ENCODE measurements at regions not wholly inside any gene's neighbourhood (a gene's known extent, or its start where the extent isn't known, plus 50 kb on each side); places are given as distances from the start of the nearest gene placed in this dataset.
"Not testable (repeated sequence)": the region's sequence is repeated elsewhere in the genome, so short reads cannot be mapped to it uniquely, and the experiment has no call there.

GRCh38 chr14:19169561-19170362 is 202.5 kb downstream of the POTEM start:
- not testable (repeated sequence) for DNase-seq (ENCODE audit: low read depth)

- DNase-seq (ENCODE audit: low read depth), result not testable (repeated sequence)
Measured at GRCh38 chr14:19172745-19173144, 205.5 kb downstream of the POTEM start.

- DNase-seq (ENCODE audit: low read depth), result not testable (repeated sequence)
Measured at GRCh38 chr14:19173188-19173587, 206.0 kb downstream of the POTEM start.

GRCh38 chr14:19177435-19177834 is 210.2 kb downstream of the POTEM start:
- DNase-seq (ENCODE audit: low read depth), result not testable (repeated sequence)

GRCh38 chr14:19180297-19180696 is 213.1 kb downstream of the POTEM start:
- DNase-seq (ENCODE audit: low read depth), result not testable (repeated sequence)

GRCh38 chr14:19180881-19181280 is 213.6 kb downstream of the POTEM start:
- not testable (repeated sequence) for DNase-seq (ENCODE audit: low read depth)

GRCh38 chr14:19195146-19195545 is 227.9 kb downstream of the POTEM start:
- not testable (repeated sequence) for DNase-seq (ENCODE audit: low read depth)

GRCh38 chr14:19197488-19198234 is 230.4 kb downstream of the POTEM start:
- DNase-seq (ENCODE audit: low read depth), result not testable (repeated sequence)

- DNase-seq (ENCODE audit: low read depth), result not testable (repeated sequence)
Measured at GRCh38 chr14:19198341-19198740, 231.1 kb downstream of the POTEM start.

GRCh38 chr14:19201394-19202052 is 232.6 kb downstream of the POTEG start:
- not testable (repeated sequence) for DNase-seq (ENCODE audit: low read depth)

- DNase-seq (ENCODE audit: low read depth), result not testable (repeated sequence)
Measured at GRCh38 chr14:19202053-19202442, 232.1 kb downstream of the POTEG start.

- DNase-seq (ENCODE audit: low read depth), result not testable (repeated sequence)
Measured at GRCh38 chr14:19203250-19203972, 230.7 kb downstream of the POTEG start.

GRCh38 chr14:19204827-19205226 is 229.3 kb downstream of the POTEG start:
- DNase-seq (ENCODE audit: low read depth), result not testable (repeated sequence)

GRCh38 chr14:19216480-19216879 is 217.7 kb downstream of the POTEG start:
- not testable (repeated sequence) for DNase-seq (ENCODE audit: low read depth)

GRCh38 chr14:19219423-19219822 is 214.7 kb downstream of the POTEG start:
- not testable (repeated sequence) for DNase-seq (ENCODE audit: low read depth)

GRCh38 chr14:19231421-19231820 is 202.7 kb downstream of the POTEG start:
- not testable (repeated sequence) for DNase-seq (ENCODE audit: low read depth)

- DNase-seq (ENCODE audit: low read depth), result not testable (repeated sequence)
Measured at GRCh38 chr14:19234059-19234458, 200.1 kb downstream of the POTEG start.

GRCh38 chr14:19237656-19238055 is 196.5 kb downstream of the POTEG start:
- not testable (repeated sequence) for DNase-seq (ENCODE audit: low read depth)

- not testable (repeated sequence) for DNase-seq (ENCODE audit: low read depth)
Measured at GRCh38 chr14:19238584-19238983, 195.6 kb downstream of the POTEG start.

GRCh38 chr14:19239981-19240380 is 194.2 kb downstream of the POTEG start:
- DNase-seq (ENCODE audit: low read depth), result not testable (repeated sequence)

GRCh38 chr14:19240387-19240786 is 193.8 kb downstream of the POTEG start:
- DNase-seq (ENCODE audit: low read depth), result not testable (repeated sequence)
